GM23338 (cell line): ENCODE measurements at regions not wholly inside any gene's neighbourhood (a gene's known extent, or its start where the extent isn't known, plus 50 kb on each side); places are given as distances from the start of the nearest gene placed in this dataset.
"Not testable (repeated sequence)": the region's sequence is repeated elsewhere in the genome, so short reads cannot be mapped to it uniquely, and the experiment has no call there.

ENCODE experiments used
- ATAC-seq: fragments of 200-7000 bp; cut with Tn5 transposase; 3 replicates; pipeline ENCODE4 v1.9.1; 2020
- DNase-seq: peaks from one replicate; pipeline ENCODE4 v3.0.0-alpha.2; 2015; ENCODE audit warnings: low spot score
- H2AFZ ChIP-seq: fragments of 200-600 bp; sonication (generic); 2 replicates; pipeline ENCODE4 v1.8.0; 2016; ENCODE audit warnings: antibody characterized with exemption, mild to moderate bottlenecking, moderate library complexity
- H3F3A ChIP-seq: fragments of 200-600 bp; sonication (generic); replicated peaks from 2 replicates; pipeline ENCODE4 v1.8.0; 2017; ENCODE audit warnings: antibody characterized with exemption, mixed run types, low read depth
- H3K27ac ChIP-seq: fragments of 200-600 bp; sonication (generic); 2 replicates; pipeline ENCODE4 v1.6.1; 2016; ENCODE audit warnings: low read depth
- H3K27me3 ChIP-seq: fragments of 200-600 bp; sonication (generic); 2 replicates; pipeline ENCODE4 v1.8.0; 2016; ENCODE audit warnings: mild to moderate bottlenecking, mixed run types, moderate library complexity; ENCODE audit not compliant: insufficient read depth
- H3K36me3 ChIP-seq: fragments of 200-600 bp; sonication (generic); 2 replicates; pipeline ENCODE4 v1.8.0; 2016; ENCODE audit warnings: mild to moderate bottlenecking; ENCODE audit not compliant: insufficient read depth
- H3K4me1 ChIP-seq: fragments of 200-600 bp; sonication (generic); 2 replicates; pipeline ENCODE4 v1.8.0; 2016; ENCODE audit warnings: mild to moderate bottlenecking, moderate library complexity; ENCODE audit not compliant: insufficient read depth
- H3K4me2 ChIP-seq: fragments of 200-600 bp; sonication (generic); 2 replicates; pipeline ENCODE4 v1.7.1; 2017; ENCODE audit warnings: mixed run types
- H3K4me3 ChIP-seq: fragments of 200-600 bp; sonication (generic); 2 replicates; pipeline ENCODE4 v1.6.1; 2016; ENCODE audit warnings: mixed run types
- H3K79me2 ChIP-seq: fragments of 200-600 bp; sonication (generic); replicated peaks from 2 replicates; pipeline ENCODE4 v1.8.0; 2017; ENCODE audit warnings: mild to moderate bottlenecking; ENCODE audit not compliant: insufficient read depth
- H3K9me2 ChIP-seq: fragments of 200-600 bp; sonication (generic); 2 replicates; pipeline ENCODE4 v1.8.0; 2017; ENCODE audit not compliant: insufficient read depth
- H4K20me1 ChIP-seq: fragments of 200-600 bp; sonication (generic); replicated peaks from 2 replicates; pipeline ENCODE4 v1.8.0; 2017; ENCODE audit warnings: mild to moderate bottlenecking; ENCODE audit not compliant: insufficient read depth
- H3K27ac Mint-ChIP-seq: 2 replicates; pipeline ENCODE4 v1.8.0; 2020; ENCODE audit warnings: inconsistent platforms, mild to moderate bottlenecking, moderate library complexity, mixed read lengths
- H3K27me3 Mint-ChIP-seq: 3 replicates; pipeline ENCODE4 v1.8.0; 2022; ENCODE audit warnings: low read depth, mild to moderate bottlenecking, moderate library complexity, mixed read lengths, inconsistent platforms; ENCODE audit not compliant: insufficient read depth, poor library complexity
- H3K36me3 Mint-ChIP-seq: 3 replicates; pipeline ENCODE4 v1.8.0; 2021; ENCODE audit warnings: low read depth, mild to moderate bottlenecking, inconsistent platforms, moderate library complexity, mixed read lengths
- H3K4me1 Mint-ChIP-seq: 3 replicates; pipeline ENCODE4 v1.8.0; 2020; ENCODE audit warnings: mild to moderate bottlenecking, inconsistent platforms, mixed read lengths
- H3K4me3 Mint-ChIP-seq: 3 replicates; pipeline ENCODE4 v1.8.0; 2021; ENCODE audit warnings: moderate library complexity, mild to moderate bottlenecking, inconsistent platforms, mixed read lengths
- H3K9me3 Mint-ChIP-seq: 3 replicates; pipeline ENCODE4 v1.8.0; 2020; ENCODE audit warnings: moderate library complexity, mild to moderate bottlenecking, inconsistent platforms, mixed read lengths
- TF ChIP-seq, protein P1 (sequence below), 2 experiments: fragments of 200-600 bp in 1 of 2; sonication (generic) in 1 of 2; conservative IDR thresholded peaks; 2 replicates each; pipeline versions ENCODE4 v1.5.1 to v1.6.1; 2016 to 2017; ENCODE audit warnings: antibody characterized with exemption in 2 of 2, low read depth in 2 of 2, mild to moderate bottlenecking in 2 of 2, moderate library complexity in 1 of 2

DNA sequence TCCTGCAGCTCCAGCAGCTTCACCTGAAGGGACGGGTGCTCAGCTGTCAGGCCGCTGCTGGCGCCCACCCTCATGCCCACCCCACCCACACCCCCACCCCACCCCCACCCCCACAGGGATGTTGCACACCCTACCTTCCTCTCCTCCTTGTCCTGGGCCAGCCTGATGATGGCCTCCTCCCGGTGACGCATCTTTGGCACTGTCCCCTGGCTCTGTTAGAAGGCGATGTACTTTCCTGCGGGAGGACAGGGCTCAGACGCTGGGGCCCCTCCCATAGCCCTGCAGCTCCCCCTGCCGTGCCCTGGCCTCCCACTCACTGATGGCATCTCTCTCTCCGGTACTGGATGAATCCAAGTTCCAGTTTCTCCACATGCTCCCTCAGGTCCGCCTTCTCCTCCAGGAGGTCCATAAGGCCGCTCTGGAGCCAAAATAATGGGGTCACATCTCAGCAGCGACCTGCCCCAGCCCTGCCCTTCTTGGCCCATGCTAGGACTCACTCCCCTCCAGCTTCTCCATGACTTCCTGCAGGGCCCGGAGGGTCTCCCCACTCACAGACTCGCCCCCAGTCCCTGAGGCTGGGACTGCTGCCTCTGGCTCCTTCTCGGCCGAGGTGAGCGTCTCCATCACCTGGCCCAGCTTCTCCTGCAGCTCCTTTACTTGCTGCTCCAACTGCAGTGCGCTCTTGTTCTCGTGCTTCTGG, 55.2 kb downstream of the GOLGA8B start:
- H3K36me3 Mint-ChIP-seq, H4K20me1 ChIP-seq, H3K4me3 Mint-ChIP-seq, H3K36me3 ChIP-seq, H3K4me2 ChIP-seq, H3K9me3 Mint-ChIP-seq, H3K27ac ChIP-seq, DNase-seq, H3K9me2 ChIP-seq, H2AFZ ChIP-seq, H3K27me3 Mint-ChIP-seq, ATAC-seq, H3K4me1 Mint-ChIP-seq, H3F3A ChIP-seq, H3K27ac Mint-ChIP-seq, H3K27me3 ChIP-seq, H3K79me2 ChIP-seq, H3K4me3 ChIP-seq, H3K4me1 ChIP-seq: not testable (repeated sequence)

DNA sequence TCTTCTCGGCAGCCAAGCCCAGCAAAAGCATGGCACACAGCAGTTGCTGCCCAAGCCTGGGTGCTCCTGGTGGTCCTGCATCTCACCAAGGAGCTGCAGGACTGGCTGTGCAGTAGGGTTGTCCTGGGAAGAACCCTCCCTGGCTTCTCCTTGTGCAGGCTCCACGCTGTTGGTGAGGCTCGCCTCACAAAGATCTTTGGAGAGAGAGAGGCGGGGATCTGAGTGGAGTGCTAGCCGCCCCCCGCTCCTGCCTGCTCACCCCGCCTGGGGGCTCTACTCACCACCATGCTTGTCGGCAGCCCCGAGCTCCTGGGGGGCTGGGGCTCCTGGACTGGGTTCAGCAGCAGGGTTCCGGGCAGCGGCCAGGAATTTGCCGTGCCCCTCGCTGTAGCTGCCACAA, 55.8 kb downstream of the GOLGA8B start:
- H3K27me3 ChIP-seq, H3K4me3 Mint-ChIP-seq, H3K36me3 ChIP-seq, H3F3A ChIP-seq, DNase-seq, H3K9me3 Mint-ChIP-seq, H3K9me2 ChIP-seq, H3K4me1 ChIP-seq, H3K79me2 ChIP-seq, H3K4me1 Mint-ChIP-seq, H3K36me3 Mint-ChIP-seq, H3K4me3 ChIP-seq, H2AFZ ChIP-seq, H3K27me3 Mint-ChIP-seq, H3K4me2 ChIP-seq, H4K20me1 ChIP-seq, H3K27ac Mint-ChIP-seq, H3K27ac ChIP-seq, ATAC-seq: not testable (repeated sequence)

DNA sequence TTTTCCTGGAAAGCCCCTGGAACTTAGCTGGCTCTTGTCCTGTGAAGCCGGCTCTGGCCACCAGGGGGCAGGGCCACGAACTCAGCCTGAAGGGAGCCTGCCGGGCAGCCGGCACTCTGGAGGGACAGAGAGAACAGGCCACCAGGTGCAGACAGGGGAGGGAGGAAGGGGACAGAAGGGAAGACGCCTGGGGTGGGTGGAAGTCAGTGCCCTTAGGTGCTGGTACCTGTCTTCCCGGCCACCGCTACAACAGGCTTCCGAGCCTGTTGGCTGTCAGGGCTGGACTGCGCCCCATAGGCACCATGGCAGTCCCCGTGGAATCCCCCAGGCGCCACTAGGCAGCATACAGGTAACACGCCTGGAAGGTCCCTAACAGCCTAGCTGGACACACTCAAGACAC, 59.6 kb downstream of the GOLGA8B start:
- not testable (repeated sequence) for H3K4me1 Mint-ChIP-seq, H3K4me1 ChIP-seq, H3K27me3 ChIP-seq, H3F3A ChIP-seq, H3K9me2 ChIP-seq, H3K27ac ChIP-seq, H2AFZ ChIP-seq, H3K27me3 Mint-ChIP-seq, H3K4me3 Mint-ChIP-seq, H3K4me3 ChIP-seq, H3K36me3 ChIP-seq, H3K79me2 ChIP-seq, H3K36me3 Mint-ChIP-seq, H3K27ac Mint-ChIP-seq, H4K20me1 ChIP-seq, H3K9me3 Mint-ChIP-seq
- DNase-seq (peak; percentile 22), ATAC-seq (peak; percentile 83)
- 0 out of 2 replicates have a peak overlapping the region, but pooled peaks have one; percentile 51 for H3K4me2 ChIP-seq
- TF ChIP-seq, protein P1, sequence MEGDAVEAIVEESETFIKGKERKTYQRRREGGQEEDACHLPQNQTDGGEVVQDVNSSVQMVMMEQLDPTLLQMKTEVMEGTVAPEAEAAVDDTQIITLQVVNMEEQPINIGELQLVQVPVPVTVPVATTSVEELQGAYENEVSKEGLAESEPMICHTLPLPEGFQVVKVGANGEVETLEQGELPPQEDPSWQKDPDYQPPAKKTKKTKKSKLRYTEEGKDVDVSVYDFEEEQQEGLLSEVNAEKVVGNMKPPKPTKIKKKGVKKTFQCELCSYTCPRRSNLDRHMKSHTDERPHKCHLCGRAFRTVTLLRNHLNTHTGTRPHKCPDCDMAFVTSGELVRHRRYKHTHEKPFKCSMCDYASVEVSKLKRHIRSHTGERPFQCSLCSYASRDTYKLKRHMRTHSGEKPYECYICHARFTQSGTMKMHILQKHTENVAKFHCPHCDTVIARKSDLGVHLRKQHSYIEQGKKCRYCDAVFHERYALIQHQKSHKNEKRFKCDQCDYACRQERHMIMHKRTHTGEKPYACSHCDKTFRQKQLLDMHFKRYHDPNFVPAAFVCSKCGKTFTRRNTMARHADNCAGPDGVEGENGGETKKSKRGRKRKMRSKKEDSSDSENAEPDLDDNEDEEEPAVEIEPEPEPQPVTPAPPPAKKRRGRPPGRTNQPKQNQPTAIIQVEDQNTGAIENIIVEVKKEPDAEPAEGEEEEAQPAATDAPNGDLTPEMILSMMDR (conservative IDR thresholded peaks at IDR 0.05; ENCODE audit: low read depth in 2 of 2), result peak in 1 of 2 experiments; percentile 50; a peak in 2 of 4 replicates

DNA sequence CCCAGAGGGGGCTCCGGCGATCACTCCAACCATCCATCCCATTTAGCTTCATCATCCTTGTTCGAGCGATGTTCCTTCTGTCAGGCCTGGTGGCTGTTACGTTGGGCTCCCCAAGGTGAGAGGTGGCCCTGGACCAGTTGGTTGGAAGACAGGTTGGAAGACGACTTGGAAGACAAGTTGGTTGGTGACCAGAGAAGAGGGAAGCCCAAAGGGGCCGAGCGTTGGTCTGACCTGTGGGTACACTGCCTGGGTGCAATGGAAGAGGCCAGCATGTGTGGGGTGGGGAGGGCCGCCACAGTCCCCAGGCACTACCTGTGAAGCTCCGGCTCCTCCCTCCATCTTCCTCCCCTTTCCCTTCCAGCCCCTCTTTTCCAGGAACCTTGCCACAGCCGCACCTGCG, 60.9 kb downstream of the GOLGA8B start:
- not testable (repeated sequence) for H3K9me2 ChIP-seq, H3K4me1 Mint-ChIP-seq, H3K27me3 ChIP-seq, H3K4me1 ChIP-seq, H3K36me3 Mint-ChIP-seq, H3K27me3 Mint-ChIP-seq, H3K36me3 ChIP-seq, H3F3A ChIP-seq, ATAC-seq, H3K27ac Mint-ChIP-seq, H4K20me1 ChIP-seq, H3K27ac ChIP-seq, H3K4me3 ChIP-seq, H3K4me2 ChIP-seq, H3K79me2 ChIP-seq, H2AFZ ChIP-seq, DNase-seq, H3K9me3 Mint-ChIP-seq, H3K4me3 Mint-ChIP-seq

DNA sequence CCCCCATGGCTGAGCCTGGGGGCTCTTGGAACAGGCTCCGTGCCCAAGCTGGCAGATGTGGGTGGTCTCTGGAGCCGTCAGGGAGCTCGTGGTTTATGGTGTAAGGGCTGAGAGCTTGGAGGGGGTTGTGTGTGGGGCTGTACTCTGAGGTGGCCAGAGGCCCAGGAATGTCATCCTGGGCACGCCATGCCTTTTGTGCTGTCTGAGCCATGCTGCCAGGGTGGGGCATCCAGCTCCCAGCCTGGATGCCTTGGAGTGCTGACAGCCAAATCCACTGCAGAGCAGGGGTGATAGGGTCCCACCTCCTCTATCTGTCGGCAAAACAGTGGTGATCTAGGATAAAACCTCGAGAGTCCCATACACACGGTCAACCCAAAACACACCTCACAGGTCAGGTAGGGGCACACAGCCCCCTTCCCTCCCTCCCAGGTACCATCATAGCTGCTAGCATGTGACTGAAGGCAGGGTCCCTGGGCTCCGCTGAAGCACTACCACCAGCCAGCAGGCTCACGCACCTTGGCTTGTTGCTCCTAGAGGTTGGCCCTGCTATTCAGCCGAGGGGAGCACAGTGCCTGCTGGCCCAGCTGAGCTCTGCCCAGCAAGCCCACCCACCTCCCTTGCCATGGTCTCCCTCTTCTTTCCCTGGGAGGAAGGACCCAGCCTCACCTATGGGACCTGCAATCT, 61.5 kb downstream of the GOLGA8B start:
- H3K27me3 Mint-ChIP-seq, H3K27ac Mint-ChIP-seq, H3K4me1 Mint-ChIP-seq, H3K4me3 ChIP-seq, H3K27me3 ChIP-seq, H3K4me2 ChIP-seq, H3K4me3 Mint-ChIP-seq, H3K27ac ChIP-seq, H3K79me2 ChIP-seq, H3K9me3 Mint-ChIP-seq, H3K4me1 ChIP-seq, H2AFZ ChIP-seq, H4K20me1 ChIP-seq, ATAC-seq, H3K36me3 Mint-ChIP-seq, H3K9me2 ChIP-seq, H3K36me3 ChIP-seq, DNase-seq, H3F3A ChIP-seq: not testable (repeated sequence)
